ENCODE measurements at regions not wholly inside any gene's neighbourhood (a gene's known extent, or its start where the extent isn't known, plus 50 kb on each side); places are given as distances from the start of the nearest gene placed in this dataset.

- Histone ChIP-seq H3K9me3 (replicated peaks; ENCODE audit: control insufficient read depth, low read depth, low read length) (no peaks in the 10 kb centered on the region), H3K27ac (ENCODE audit: low read length) (no peak overlapping the region), H3K27me3 (ENCODE audit: control insufficient read depth, insufficient read depth, low read length) (no peaks in the 10 kb centered on the region), H3K4me1 (ENCODE audit: control insufficient read depth, insufficient read depth, low read length) (no peaks in the 10 kb centered on the region), H3K36me3 (ENCODE audit: control insufficient read depth, insufficient read depth, low read length) (no peaks in the 10 kb centered on the region), H3K4me3 (ENCODE audit: low read length) (no peak overlapping the region)
- DNase-seq = no peak
- no CpG with 5 or more reads among the region's 2 CpGs for WGBS (ENCODE audit: insufficient coverage)
Measured at GRCh38 chr4:160894128-160894527, 1269.7 kb downstream of the FSTL5 start.

- Histone ChIP-seq H3K4me1 (ENCODE audit: control insufficient read depth, insufficient read depth, low read length) (no peaks in the 10 kb centered on the region), H3K4me3 (ENCODE audit: low read length) (no peak overlapping the region), H3K36me3 (ENCODE audit: control insufficient read depth, insufficient read depth, low read length) (no peaks in the 10 kb centered on the region), H3K27me3 (ENCODE audit: control insufficient read depth, insufficient read depth, low read length) (no peaks in the 10 kb centered on the region), H3K27ac (ENCODE audit: low read length) (no peak overlapping the region), H3K9me3 (replicated peaks; ENCODE audit: control insufficient read depth, low read depth, low read length) (no peaks in the 10 kb centered on the region)
- WGBS (ENCODE audit: insufficient coverage) = no CpG with 5 or more reads among the region's 3 CpGs
- DNase-seq = no peak
Measured at GRCh38 chr4:160894809-160895208, 1269.0 kb downstream of the FSTL5 start.

GRCh38 chr4:160927311-160927710, 1236.5 kb downstream of the FSTL5 start:
- no peaks in the 10 kb centered on the region for H3K27me3 ChIP-seq (ENCODE audit: control insufficient read depth, insufficient read depth, low read length)
- WGBS (ENCODE audit: insufficient coverage) = no CpG with 5 or more reads among the region's 1 CpG
- no peak for DNase-seq
- H3K36me3 ChIP-seq (ENCODE audit: control insufficient read depth, insufficient read depth, low read length) = no peaks in the 10 kb centered on the region
- no peaks in the 10 kb centered on the region for H3K4me1 ChIP-seq (ENCODE audit: control insufficient read depth, insufficient read depth, low read length)
- H3K4me3 ChIP-seq (ENCODE audit: low read length) = no peak overlapping the region
- no peak overlapping the region for H3K27ac ChIP-seq (ENCODE audit: low read length)
- H3K9me3 ChIP-seq (replicated peaks; ENCODE audit: control insufficient read depth, low read depth, low read length) = no peaks in the 10 kb centered on the region

- WGBS (ENCODE audit: insufficient coverage) = no CpG with 5 or more reads among the region's 3 CpGs
- no peaks in the 10 kb centered on the region for H3K27me3 ChIP-seq (ENCODE audit: control insufficient read depth, insufficient read depth, low read length)
- H3K4me3 ChIP-seq (ENCODE audit: low read length) = no peak overlapping the region
- H3K9me3 ChIP-seq (replicated peaks; ENCODE audit: control insufficient read depth, low read depth, low read length) = no peaks in the 10 kb centered on the region
- no peak overlapping the region for H3K27ac ChIP-seq (ENCODE audit: low read length)
- no peaks in the 10 kb centered on the region for H3K36me3 ChIP-seq (ENCODE audit: control insufficient read depth, insufficient read depth, low read length)
- peak; percentile 1 for DNase-seq
- H3K4me1 ChIP-seq (ENCODE audit: control insufficient read depth, insufficient read depth, low read length) = no peaks in the 10 kb centered on the region
Measured at GRCh38 chr4:160928482-160928881, 1235.3 kb downstream of the FSTL5 start.

GRCh38 chr4:160947653-160948052, 1216.1 kb downstream of the FSTL5 start:
- H3K27ac ChIP-seq (ENCODE audit: low read length) = no peak overlapping the region
- no peak overlapping the region for H3K4me3 ChIP-seq (ENCODE audit: low read length)
- 61% methylated on average over 2 of the region's 3 CpGs for WGBS (ENCODE audit: insufficient coverage)
- no peaks in the 10 kb centered on the region for H3K27me3 ChIP-seq (ENCODE audit: control insufficient read depth, insufficient read depth, low read length)
- H3K36me3 ChIP-seq (ENCODE audit: control insufficient read depth, insufficient read depth, low read length) = no peaks in the 10 kb centered on the region
- no peaks in the 10 kb centered on the region for H3K9me3 ChIP-seq (replicated peaks; ENCODE audit: control insufficient read depth, low read depth, low read length)
- no peaks in the 10 kb centered on the region for H3K4me1 ChIP-seq (ENCODE audit: control insufficient read depth, insufficient read depth, low read length)
- DNase-seq = no peak

- Histone ChIP-seq H3K27ac (ENCODE audit: low read length) (no peak overlapping the region), H3K36me3 (ENCODE audit: control insufficient read depth, insufficient read depth, low read length) (no peaks in the 10 kb centered on the region), H3K4me1 (ENCODE audit: control insufficient read depth, insufficient read depth, low read length) (no peaks in the 10 kb centered on the region), H3K27me3 (ENCODE audit: control insufficient read depth, insufficient read depth, low read length) (no peaks in the 10 kb centered on the region), H3K4me3 (ENCODE audit: low read length) (no peak overlapping the region), H3K9me3 (replicated peaks; ENCODE audit: control insufficient read depth, low read depth, low read length) (no peaks in the 10 kb centered on the region)
- DNase-seq = no peak
Measured at GRCh38 chr4:160956875-160957274, 1206.9 kb downstream of the FSTL5 start.

- no peaks in the 10 kb centered on the region for H3K4me1 ChIP-seq (ENCODE audit: control insufficient read depth, insufficient read depth, low read length)
Measured at GRCh38 chr4:160969925-160970324, 1193.9 kb downstream of the FSTL5 start.

GRCh38 chr4:160980091-160980490, 1183.7 kb downstream of the FSTL5 start:
- no peak overlapping the region for H3K27ac ChIP-seq (ENCODE audit: low read length)
- no peaks in the 10 kb centered on the region for H3K4me1 ChIP-seq (ENCODE audit: control insufficient read depth, insufficient read depth, low read length)
- H3K36me3 ChIP-seq (ENCODE audit: control insufficient read depth, insufficient read depth, low read length) = no peaks in the 10 kb centered on the region
- no peaks in the 10 kb centered on the region for H3K27me3 ChIP-seq (ENCODE audit: control insufficient read depth, insufficient read depth, low read length)
- H3K4me3 ChIP-seq (ENCODE audit: low read length) = no peak overlapping the region
- DNase-seq = no peak
- H3K9me3 ChIP-seq (replicated peaks; ENCODE audit: control insufficient read depth, low read depth, low read length) = no peaks in the 10 kb centered on the region
- WGBS (ENCODE audit: insufficient coverage) = 89% methylated on average over 3 of the region's 3 CpGs

More at GRCh38 chr4:160969925-160970324, 1193.9 kb downstream of the FSTL5 start:
- Histone ChIP-seq H3K4me3 (ENCODE audit: low read length) (no peak overlapping the region), H3K27ac (ENCODE audit: low read length) (no peak overlapping the region), H3K9me3 (replicated peaks; ENCODE audit: control insufficient read depth, low read depth, low read length) (no peaks in the 10 kb centered on the region), H3K27me3 (ENCODE audit: control insufficient read depth, insufficient read depth, low read length) (no peaks in the 10 kb centered on the region), H3K36me3 (ENCODE audit: control insufficient read depth, insufficient read depth, low read length) (no peaks in the 10 kb centered on the region)
- no peak for DNase-seq
- no CpG with 5 or more reads among the region's 1 CpG for WGBS (ENCODE audit: insufficient coverage)

- no peaks in the 10 kb centered on the region for H3K9me3 ChIP-seq (replicated peaks; ENCODE audit: control insufficient read depth, low read depth, low read length)
- 100% methylated on average over 1 of the region's 2 CpGs for WGBS (ENCODE audit: insufficient coverage)
- no peaks in the 10 kb centered on the region for H3K4me1 ChIP-seq (ENCODE audit: control insufficient read depth, insufficient read depth, low read length)
- no peak for DNase-seq
- H3K27ac ChIP-seq (ENCODE audit: low read length) = no peak overlapping the region
- H3K36me3 ChIP-seq (ENCODE audit: control insufficient read depth, insufficient read depth, low read length) = no peaks in the 10 kb centered on the region
- H3K27me3 ChIP-seq (ENCODE audit: control insufficient read depth, insufficient read depth, low read length) = no peaks in the 10 kb centered on the region
- no peak overlapping the region for H3K4me3 ChIP-seq (ENCODE audit: low read length)
Measured at GRCh38 chr4:160981083-160981482, 1182.7 kb downstream of the FSTL5 start.

GRCh38 chr4:160983035-160983434, 1180.8 kb downstream of the FSTL5 start:
- H3K4me3 ChIP-seq (ENCODE audit: low read length) = no peak overlapping the region
- H3K4me1 ChIP-seq (ENCODE audit: control insufficient read depth, insufficient read depth, low read length) = no peaks in the 10 kb centered on the region
- no peaks in the 10 kb centered on the region for H3K36me3 ChIP-seq (ENCODE audit: control insufficient read depth, insufficient read depth, low read length)
- H3K27ac ChIP-seq (ENCODE audit: low read length) = no peak overlapping the region
- no peak for DNase-seq
- 87% methylated on average over 7 of the region's 9 CpGs for WGBS (ENCODE audit: insufficient coverage)
- no peaks in the 10 kb centered on the region for H3K27me3 ChIP-seq (ENCODE audit: control insufficient read depth, insufficient read depth, low read length)
- no peaks in the 10 kb centered on the region for H3K9me3 ChIP-seq (replicated peaks; ENCODE audit: control insufficient read depth, low read depth, low read length)

GRCh38 chr4:161002386-161002785, 1161.4 kb downstream of the FSTL5 start:
- DNase-seq = no peak
- H3K4me1 ChIP-seq (ENCODE audit: control insufficient read depth, insufficient read depth, low read length) = no peaks in the 10 kb centered on the region
- peaks cover 2% of the 10 kb centered on the region for H3K9me3 ChIP-seq (replicated peaks; ENCODE audit: control insufficient read depth, low read depth, low read length)
- no peaks in the 10 kb centered on the region for H3K36me3 ChIP-seq (ENCODE audit: control insufficient read depth, insufficient read depth, low read length)
- H3K27me3 ChIP-seq (ENCODE audit: control insufficient read depth, insufficient read depth, low read length) = no peaks in the 10 kb centered on the region
- 95% methylated on average over 7 of the region's 8 CpGs for WGBS (ENCODE audit: insufficient coverage)
- no peak overlapping the region for H3K27ac ChIP-seq (ENCODE audit: low read length)
- no peak overlapping the region for H3K4me3 ChIP-seq (ENCODE audit: low read length)
